IMR-90 (cell line): ENCODE measurements at regions not wholly inside any gene's neighbourhood (a gene's known extent, or its start where the extent isn't known, plus 50 kb on each side); places are given as distances from the start of the nearest gene placed in this dataset.

Source experiments
- MAZ ChIP-seq: IDR thresholded peaks from 2 replicates; pipeline ENCODE4 v1.6.1; 2012; ENCODE audit warnings: low read depth, mild to moderate bottlenecking, low read length, improper control_type of control experiment, moderate library complexity, borderline replicate concordance
- TF ChIP-seq, protein P1 (sequence below): conservative IDR thresholded peaks from 2 replicates; pipeline ENCODE4 v1.5.1; 2012; ENCODE audit warnings: mild to moderate bottlenecking, low read depth, low read length, improper control_type of control experiment

DNA sequence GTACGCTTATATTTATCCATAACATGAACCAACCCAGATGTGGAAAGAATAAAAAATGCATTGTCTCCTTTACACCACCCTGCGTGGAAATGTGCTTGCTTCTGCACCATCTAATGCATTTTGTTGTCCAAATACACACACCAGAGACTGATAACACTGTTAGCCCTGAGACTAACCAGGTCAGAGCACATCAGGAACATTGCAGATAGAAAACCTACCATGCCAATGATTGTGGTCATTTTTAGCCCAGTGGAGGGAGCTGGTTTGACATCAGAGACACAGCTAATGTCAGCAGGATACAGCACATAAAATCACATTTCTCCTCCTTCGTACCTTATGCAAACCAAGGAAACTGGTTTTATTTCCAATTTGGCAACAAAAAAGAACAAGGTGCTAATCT, 528.7 kb downstream of the DOK5 start:
- TF ChIP-seq, protein P1, sequence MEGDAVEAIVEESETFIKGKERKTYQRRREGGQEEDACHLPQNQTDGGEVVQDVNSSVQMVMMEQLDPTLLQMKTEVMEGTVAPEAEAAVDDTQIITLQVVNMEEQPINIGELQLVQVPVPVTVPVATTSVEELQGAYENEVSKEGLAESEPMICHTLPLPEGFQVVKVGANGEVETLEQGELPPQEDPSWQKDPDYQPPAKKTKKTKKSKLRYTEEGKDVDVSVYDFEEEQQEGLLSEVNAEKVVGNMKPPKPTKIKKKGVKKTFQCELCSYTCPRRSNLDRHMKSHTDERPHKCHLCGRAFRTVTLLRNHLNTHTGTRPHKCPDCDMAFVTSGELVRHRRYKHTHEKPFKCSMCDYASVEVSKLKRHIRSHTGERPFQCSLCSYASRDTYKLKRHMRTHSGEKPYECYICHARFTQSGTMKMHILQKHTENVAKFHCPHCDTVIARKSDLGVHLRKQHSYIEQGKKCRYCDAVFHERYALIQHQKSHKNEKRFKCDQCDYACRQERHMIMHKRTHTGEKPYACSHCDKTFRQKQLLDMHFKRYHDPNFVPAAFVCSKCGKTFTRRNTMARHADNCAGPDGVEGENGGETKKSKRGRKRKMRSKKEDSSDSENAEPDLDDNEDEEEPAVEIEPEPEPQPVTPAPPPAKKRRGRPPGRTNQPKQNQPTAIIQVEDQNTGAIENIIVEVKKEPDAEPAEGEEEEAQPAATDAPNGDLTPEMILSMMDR, result no peak
- no peak for TF ChIP-seq MAZ
